Colon (tissue), 2 donors: ENCODE measurements at regions not wholly inside any gene's neighbourhood (a gene's known extent, or its start where the extent isn't known, plus 50 kb on each side); places are given as distances from the start of the nearest gene placed in this dataset.
"Not testable (repeated sequence)": the region's sequence is repeated elsewhere in the genome, so short reads cannot be mapped to it uniquely, and the experiment has no call there.

Experiments used
- FAIRE-seq: peaks from 2 replicates; lab custom pipeline; 2012; peaks lifted over from hg19 to GRCh38; lab: Jason Lieb, UNC
- donor health status: control.
- donor health status: control.

GRCh38 chr17:21517538-21518293 is 141.6 kb downstream of the KCNJ12 start:
- FAIRE-seq, result no peak

GRCh38 chr17:21522755-21523336 is 146.7 kb downstream of the KCNJ12 start:
- no peak for FAIRE-seq

- no peak for FAIRE-seq
Measured at GRCh38 chr17:21523497-21524210, 147.5 kb downstream of the KCNJ12 start.

GRCh38 chr17:21524211-21524591 is 148.0 kb downstream of the KCNJ12 start:
- FAIRE-seq, result no peak

GRCh38 chr17:21525464-21526130 is 149.4 kb downstream of the KCNJ12 start:
- no peak for FAIRE-seq

- FAIRE-seq, result no peak
Measured at GRCh38 chr17:21528031-21528695, 152.0 kb downstream of the KCNJ12 start.

GRCh38 chr17:21530311-21530710 is 154.2 kb downstream of the KCNJ12 start:
- no peak for FAIRE-seq

GRCh38 chr17:21530841-21531240 is 154.7 kb downstream of the KCNJ12 start:
- FAIRE-seq, result no peak

GRCh38 chr17:21532763-21533385 is 156.7 kb downstream of the KCNJ12 start:
- no peak for FAIRE-seq

- no peak for FAIRE-seq
Measured at GRCh38 chr17:21535686-21536375, 156.5 kb upstream of the KCNJ18 start.

- no peak for FAIRE-seq
Measured at GRCh38 chr17:21537302-21537701, 155.0 kb upstream of the KCNJ18 start.

- FAIRE-seq, result no peak
Measured at GRCh38 chr17:21538615-21539014, 153.7 kb upstream of the KCNJ18 start.

- no peak for FAIRE-seq
Measured at GRCh38 chr17:21539146-21539545, 153.2 kb upstream of the KCNJ18 start.

- no peak for FAIRE-seq
Measured at GRCh38 chr17:21540502-21540901, 151.8 kb upstream of the KCNJ18 start.

- FAIRE-seq, result no peak
Measured at GRCh38 chr17:21542070-21542469, 150.3 kb upstream of the KCNJ18 start.

GRCh38 chr17:21542991-21543390 is 149.3 kb upstream of the KCNJ18 start:
- FAIRE-seq, result no peak

- no peak for FAIRE-seq
Measured at GRCh38 chr17:21545064-21545463, 147.3 kb upstream of the KCNJ18 start.

- FAIRE-seq, result no peak
Measured at GRCh38 chr17:21548236-21548635, 144.1 kb upstream of the KCNJ18 start.

GRCh38 chr17:21549107-21549687 is 143.1 kb upstream of the KCNJ18 start:
- FAIRE-seq, result no peak

- not testable (repeated sequence) for FAIRE-seq
Measured at GRCh38 chr17:21550031-21550430, 142.3 kb upstream of the KCNJ18 start.
